Vagina (tissue), 2 donors: ENCODE measurements at regions not wholly inside any gene's neighbourhood (a gene's known extent, or its start where the extent isn't known, plus 50 kb on each side); places are given as distances from the start of the nearest gene placed in this dataset.
"Not testable (repeated sequence)": the region's sequence is repeated elsewhere in the genome, so short reads cannot be mapped to it uniquely, and the experiment has no call there.

ENCODE experiments used
- DNase-seq, 2 donors: peaks; one replicate each; pipeline ENCODE4 v3.0.0-alpha.2; 2017; ENCODE audit errors: extremely low spot score in 2 of 2
- H3K27ac ChIP-seq: fragments of 200-600 bp; sonication (generic); one replicate; pipeline ENCODE4 v1.5.1; 2019
- H3K27me3 ChIP-seq: fragments of 200-600 bp; sonication (generic); one replicate; pipeline ENCODE4 v1.5.1; 2019
- H3K36me3 ChIP-seq, 2 donors: fragments of 200-600 bp; sonication (generic); one replicate each; pipeline ENCODE4 v1.5.1; 2017 to 2019
- H3K4me1 ChIP-seq: fragments of 200-600 bp; sonication (generic); one replicate; pipeline ENCODE4 v1.5.1; 2019
- H3K4me3 ChIP-seq, 2 donors: fragments of 200-600 bp; sonication (generic); 1 replicate in 1 of 2; 2 replicates in 1 of 2; pipeline ENCODE4 v1.5.1; 2016 to 2019
- H3K9me3 ChIP-seq: fragments of 200-600 bp; sonication (generic); one replicate; pipeline ENCODE4 v1.5.1; 2019
- CTCF ChIP-seq, 3 experiments: fragments of 450-650 bp in 2 of 3; fragments of 200-600 bp in 1 of 3; sonication (generic) in 1 of 3; IDR thresholded peaks; one replicate each; pipeline ENCODE4 v1.5.1; 2017 to 2019; ENCODE audit warnings: antibody characterized with exemption in 3 of 3, mild to moderate bottlenecking in 2 of 3, moderate library complexity in 2 of 3
- POLR2A ChIP-seq, 2 donors: fragments of 450-650 bp; IDR thresholded peaks; one replicate each; pipeline ENCODE4 v1.6.1; 2017; ENCODE audit warnings: antibody characterized with exemption in 2 of 2, mild to moderate bottlenecking in 2 of 2, moderate library complexity in 2 of 2
- POLR2AphosphoS5 ChIP-seq, 2 donors: sonication (generic); formaldehyde crosslinking; IDR thresholded peaks; one replicate each; pipeline ENCODE4 v1.9.0; 2017; ENCODE audit warnings: antibody characterized with exemption in 2 of 2, mild to moderate bottlenecking in 2 of 2, low read depth in 1 of 2; ENCODE audit not compliant: insufficient read depth in 1 of 2
- intact Hi-C: fragments of 100-400 bp; cut with DNase I; formaldehyde crosslinking; loops from one replicate; pipeline ENCODE4 v1.15.1; 2023

- no peak overlapping the region for H3K4me3 ChIP-seq
- TF ChIP-seq POLR2AphosphoS5 (IDR thresholded peaks at IDR 0.05; ENCODE audit: insufficient read depth in 1 of 2, low read depth in 1 of 2) (no peak), CTCF (IDR thresholded peaks at IDR 0.05) (no peak), POLR2A (IDR thresholded peaks at IDR 0.05) (no peak)
- no peak for DNase-seq
- H3K27ac ChIP-seq: no peak overlapping the region
- no peaks in the 10 kb centered on the region for H3K27me3 ChIP-seq
- intact Hi-C loops: no loop called here
- H3K4me1 ChIP-seq: no peaks in the 10 kb centered on the region
- H3K36me3 ChIP-seq: no peaks in the 10 kb centered on the region
- H3K9me3 ChIP-seq: no peaks in the 10 kb centered on the region
Measured at GRCh38 chr21:18743531-18743930, 339.9 kb upstream of the TMPRSS15 start.

- Histone ChIP-seq H3K4me1 (no peaks in the 10 kb centered on the region), H3K36me3 (no peaks in the 10 kb centered on the region), H3K27ac (no peak overlapping the region), H3K4me3 (no peak overlapping the region), H3K27me3 (no peaks in the 10 kb centered on the region), H3K9me3 (no peaks in the 10 kb centered on the region)
- TF ChIP-seq CTCF (IDR thresholded peaks at IDR 0.05) (no peak), POLR2AphosphoS5 (IDR thresholded peaks at IDR 0.05; ENCODE audit: insufficient read depth in 1 of 2, low read depth in 1 of 2) (no peak)
- no peak for DNase-seq
- intact Hi-C loops: no loop called here
Measured at GRCh38 chr21:18744840-18745239, 341.3 kb upstream of the TMPRSS15 start.

GRCh38 chr21:18752894-18753293, 349.3 kb upstream of the TMPRSS15 start:
- H3K36me3 ChIP-seq, intact Hi-C loops, H3K27ac ChIP-seq, DNase-seq, H3K4me1 ChIP-seq, H3K27me3 ChIP-seq, H3K9me3 ChIP-seq, H3K4me3 ChIP-seq: not testable (repeated sequence)

- H3K36me3 ChIP-seq, H3K27ac ChIP-seq, H3K4me3 ChIP-seq, H3K27me3 ChIP-seq, DNase-seq, H3K9me3 ChIP-seq, intact Hi-C loops, H3K4me1 ChIP-seq: not testable (repeated sequence)
Measured at GRCh38 chr21:18756272-18756671, 352.7 kb upstream of the TMPRSS15 start.

GRCh38 chr21:18759267-18759666, 355.7 kb upstream of the TMPRSS15 start:
- intact Hi-C loops: no loop called here
- Histone ChIP-seq H3K4me1 (no peaks in the 10 kb centered on the region), H3K9me3 (no peaks in the 10 kb centered on the region), H3K4me3 (no peak overlapping the region), H3K27ac (no peak overlapping the region), H3K27me3 (no peaks in the 10 kb centered on the region), H3K36me3 (no peaks in the 10 kb centered on the region)
- TF ChIP-seq CTCF (IDR thresholded peaks at IDR 0.05) (no peak), POLR2AphosphoS5 (IDR thresholded peaks at IDR 0.05; ENCODE audit: insufficient read depth in 1 of 2, low read depth in 1 of 2) (no peak), POLR2A (IDR thresholded peaks at IDR 0.05) (no peak)
- no peak for DNase-seq

- no peaks in the 10 kb centered on the region for H3K4me1 ChIP-seq
- H3K27ac ChIP-seq: no peak overlapping the region
- TF ChIP-seq POLR2A (IDR thresholded peaks at IDR 0.05) (no peak), CTCF (IDR thresholded peaks at IDR 0.05) (no peak), POLR2AphosphoS5 (IDR thresholded peaks at IDR 0.05; ENCODE audit: insufficient read depth in 1 of 2, low read depth in 1 of 2) (no peak)
- no peak overlapping the region for H3K4me3 ChIP-seq
- no peaks in the 10 kb centered on the region for H3K27me3 ChIP-seq
- DNase-seq: no peak
- no peaks in the 10 kb centered on the region for H3K9me3 ChIP-seq
- H3K36me3 ChIP-seq: no peaks in the 10 kb centered on the region
- intact Hi-C loops: no loop called here
Measured at GRCh38 chr21:18759751-18760161, 356.2 kb upstream of the TMPRSS15 start.
